OCI-LY1 (cell line): ENCODE measurements at regions not wholly inside any gene's neighbourhood (a gene's known extent, or its start where the extent isn't known, plus 50 kb on each side); places are given as distances from the start of the nearest gene placed in this dataset.

Experiments used
- CTCF ChIP-seq: fragments of 200-600 bp; sonication (generic), shearing (Covaris generic); IDR thresholded peaks from 2 replicates; pipeline ENCODE4 v1.5.1; 2017; ENCODE audit warnings: mild to moderate bottlenecking, antibody characterized with exemption, low read length, moderate library complexity, mixed read lengths
- EZH2 ChIP-seq: fragments of 200-600 bp; sonication (generic), shearing (Covaris generic); IDR thresholded peaks from 2 replicates; pipeline ENCODE4 v1.8.0; 2017; ENCODE audit warnings: borderline replicate concordance, mixed run types, mild to moderate bottlenecking, antibody characterized with exemption, low read length, moderate library complexity, mixed read lengths

GRCh38 chr13:109998684-109999533, 212.5 kb upstream of the IRS2 start:
- no peak for TF ChIP-seq CTCF
- no peak for TF ChIP-seq EZH2
